Activated CD8-positive, alpha-beta memory T cell treated with anti-CD3 and anti-CD28 coated beads, Interleukin-2, amount 50 U/mL, for 24 hours (primary cell): ENCODE measurements at regions not wholly inside any gene's neighbourhood (a gene's known extent, or its start where the extent isn't known, plus 50 kb on each side); places are given as distances from the start of the nearest gene placed in this dataset.

Experiments used
- DNase-seq: peaks from one replicate; pipeline ENCODE4 v3.0.0-alpha.2; 2020; ENCODE audit errors: extremely low read depth

- no peak for DNase-seq
Observed at GRCh38 chr7:23973264-23973663, 263.2 kb downstream of the STK31 start.

GRCh38 chr7:23980081-23980480, 270.1 kb downstream of the STK31 start:
- DNase-seq: no peak

DNA sequence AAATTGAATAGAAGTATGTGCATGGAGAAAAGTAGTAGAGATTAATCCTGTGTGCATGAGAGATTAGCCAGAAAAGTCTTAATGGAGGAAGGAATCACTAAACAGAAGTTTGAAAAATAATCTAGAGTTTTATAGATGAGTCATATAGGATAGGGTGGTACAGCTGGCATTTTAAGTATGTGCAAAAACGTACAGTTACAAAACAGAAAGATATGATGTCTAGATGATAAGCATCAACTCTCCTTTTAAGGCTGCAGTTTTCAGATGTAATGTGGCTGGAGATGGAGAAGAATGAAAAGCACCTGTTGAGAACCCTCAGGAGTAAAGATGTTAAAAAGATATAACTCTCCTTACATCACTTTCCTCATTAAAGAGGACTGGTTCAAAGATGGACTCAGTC, 271.3 kb downstream of the STK31 start:
- no peak for DNase-seq

DNA sequence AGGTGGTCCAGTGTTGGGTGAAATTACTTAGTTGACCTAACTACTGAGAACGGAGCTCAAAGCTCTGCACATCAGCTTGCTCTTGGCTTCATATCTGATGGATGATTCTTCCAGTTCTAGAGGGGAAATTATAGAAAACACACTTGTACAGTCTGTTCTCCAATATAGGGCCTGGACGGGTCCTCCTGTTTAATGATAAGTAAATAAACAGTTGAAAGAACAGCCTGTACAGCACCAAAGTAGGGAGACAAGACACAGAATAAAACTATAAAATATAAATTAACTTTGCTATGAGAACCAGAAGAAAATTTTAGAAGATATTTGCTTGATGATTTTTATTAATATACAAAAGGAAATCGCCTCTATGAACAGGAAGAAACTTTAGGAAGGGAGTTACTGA, 271.7 kb downstream of the STK31 start:
- no peak for DNase-seq

DNA sequence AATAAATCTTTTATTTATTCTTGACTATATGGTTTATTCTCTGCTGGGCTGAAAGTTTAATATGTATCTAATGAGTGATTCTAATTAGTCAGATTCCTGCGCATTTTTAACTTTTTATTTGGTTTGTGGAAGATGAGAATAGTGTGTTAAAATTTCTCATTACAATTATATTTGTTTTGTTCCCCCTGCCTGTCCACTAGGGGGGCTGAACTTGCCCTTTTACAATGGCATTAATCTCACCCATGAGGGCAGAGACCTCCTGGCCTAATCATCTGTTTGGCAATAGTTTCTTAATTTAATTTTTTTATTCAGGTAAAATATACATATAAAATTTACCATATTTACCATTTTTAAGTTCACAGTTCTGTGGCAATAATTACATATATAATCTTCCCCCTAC, 278.5 kb upstream of the NPY start:
- no peak for DNase-seq

- DNase-seq: no peak
Observed at GRCh38 chr7:24010495-24010894, 273.5 kb upstream of the NPY start.

- no peak for DNase-seq
Observed at GRCh38 chr7:24017519-24017918, 266.5 kb upstream of the NPY start.

GRCh38 chr7:24018331-24018730, 265.7 kb upstream of the NPY start:
- no peak for DNase-seq

DNA sequence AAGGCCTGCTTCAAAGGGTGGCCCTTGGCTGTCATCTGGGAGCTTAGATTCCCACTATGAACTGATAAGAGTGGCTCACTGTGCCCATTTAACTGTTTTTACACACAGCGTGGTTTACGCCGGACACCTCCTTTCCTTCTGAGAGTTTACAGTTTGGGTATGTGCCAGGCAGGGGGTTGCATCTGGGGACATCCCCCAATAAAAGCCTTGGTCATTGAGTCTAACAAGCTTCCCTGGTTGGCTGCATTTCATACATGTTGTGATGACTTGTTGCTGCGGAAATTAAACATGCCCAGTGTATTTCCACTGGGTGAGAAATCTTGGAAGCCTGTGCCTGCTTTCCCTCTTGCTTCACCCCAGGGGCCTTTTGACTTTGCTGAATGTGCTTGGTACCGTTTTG, 264.1 kb upstream of the NPY start:
- no peak for DNase-seq

GRCh38 chr7:24024276-24025068, 259.5 kb upstream of the NPY start:
- no peak for DNase-seq

GRCh38 chr7:24025094-24025493, 258.9 kb upstream of the NPY start:
- no peak for DNase-seq

DNA sequence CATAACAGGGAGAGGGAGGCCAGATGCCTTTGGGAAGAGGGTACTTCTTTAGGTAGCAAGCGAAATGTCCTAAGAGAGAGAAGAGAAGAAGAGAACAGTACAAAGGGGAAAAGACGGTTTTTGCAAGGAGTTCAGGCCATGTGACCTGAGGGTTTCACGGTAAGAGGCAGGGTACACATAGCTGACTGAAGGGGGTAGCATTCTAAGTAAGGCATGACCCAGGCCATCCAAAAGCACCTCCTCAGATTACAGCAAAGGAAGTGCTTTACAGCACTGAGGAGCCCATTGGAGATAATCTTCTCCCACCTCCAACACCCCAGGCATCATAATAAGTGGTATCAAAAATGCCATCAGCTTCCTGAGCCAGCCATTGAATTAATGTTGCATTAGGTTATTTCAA, 258.2 kb upstream of the NPY start:
- no peak for DNase-seq

DNA sequence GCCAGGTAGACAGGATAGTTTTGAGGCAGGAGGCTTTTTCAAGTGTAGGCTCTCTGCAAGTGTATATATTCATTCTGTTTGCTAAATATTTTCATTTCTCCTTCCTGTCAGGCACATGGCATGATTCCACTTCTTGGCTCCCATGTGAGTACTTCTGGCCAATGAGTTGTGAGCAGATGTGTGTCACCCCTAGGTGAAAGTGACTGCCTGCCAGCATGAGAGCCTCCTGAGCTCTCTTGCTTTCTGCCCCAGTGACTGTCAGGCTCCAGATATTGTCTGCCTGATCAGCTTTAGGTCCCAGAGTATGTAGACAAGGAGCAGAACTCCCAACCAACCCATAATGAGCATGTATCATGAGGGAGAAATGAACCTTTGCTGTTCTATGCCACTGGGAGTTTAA, 257.6 kb upstream of the NPY start:
- no peak for DNase-seq

DNA sequence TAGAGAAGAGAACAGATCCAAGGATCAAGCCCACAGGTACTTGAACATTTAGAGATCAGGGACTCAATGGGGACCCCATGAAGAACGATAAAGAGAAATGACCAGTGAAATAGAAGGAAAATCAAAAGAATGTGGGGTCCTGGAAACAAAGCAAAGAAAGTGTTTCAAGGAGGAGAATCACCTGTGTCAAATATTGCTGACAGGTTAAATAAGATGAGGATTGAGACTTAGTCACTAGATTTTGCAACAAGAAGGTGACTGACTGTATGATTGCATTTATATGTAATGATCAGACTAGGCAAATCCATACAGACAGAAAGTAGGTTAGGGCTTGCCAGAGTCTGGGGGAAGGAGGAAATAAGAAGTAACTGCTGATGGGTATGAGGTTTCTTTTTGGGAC, 254.9 kb upstream of the NPY start:
- no peak for DNase-seq

DNA sequence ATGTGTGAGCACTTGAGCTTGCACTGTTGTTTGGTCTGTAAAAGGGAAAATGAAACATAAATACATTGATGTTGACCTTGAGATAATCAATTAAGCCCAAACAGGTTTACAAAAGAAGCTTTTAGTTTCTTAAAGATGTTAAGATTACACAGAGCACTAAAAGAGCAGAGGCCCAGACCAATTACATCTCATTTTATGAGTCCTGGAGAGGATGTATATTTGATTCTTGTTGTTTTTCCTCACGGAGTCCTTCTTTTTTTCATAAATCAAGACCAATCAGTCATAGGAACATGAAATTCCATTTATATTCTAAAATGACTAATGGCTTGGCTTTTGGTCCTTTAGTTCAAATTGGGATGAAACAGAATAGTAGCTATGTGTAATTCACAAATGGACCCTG, 249.7 kb upstream of the NPY start:
- no peak for DNase-seq

DNA sequence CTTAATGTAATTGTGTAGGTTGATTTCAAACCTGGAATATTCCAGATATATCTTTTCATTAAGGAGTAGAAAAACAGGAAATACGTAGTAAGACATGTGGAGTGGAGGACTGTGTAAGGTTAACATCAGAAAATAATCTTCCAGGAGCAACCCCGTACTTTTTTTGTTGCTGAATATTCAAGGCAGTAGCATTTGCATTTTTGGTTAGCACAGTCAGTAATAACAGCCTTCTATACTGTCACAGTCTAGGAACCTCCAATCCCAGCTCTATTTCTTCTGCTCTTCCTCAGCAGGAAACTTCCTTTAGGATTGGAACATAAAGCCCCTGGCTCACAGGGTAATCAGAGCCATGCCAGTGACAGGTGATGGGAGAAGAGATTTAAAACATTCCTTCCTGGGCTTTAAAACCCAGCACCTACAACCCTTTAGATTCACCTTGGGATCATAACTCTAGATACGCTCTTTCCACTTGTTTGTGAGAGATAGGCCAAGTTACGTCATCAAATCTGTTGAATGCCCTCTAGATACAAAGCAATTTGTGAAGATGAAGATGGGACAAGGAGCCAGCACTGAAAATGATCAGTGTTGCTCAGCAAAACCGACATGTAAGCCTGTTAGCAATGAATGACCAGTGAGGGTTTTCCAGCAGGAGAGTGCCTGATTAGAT, 248.5 kb upstream of the NPY start:
- no peak for DNase-seq

GRCh38 chr7:24036033-24036412, 248.0 kb upstream of the NPY start:
- DNase-seq: no peak

DNA sequence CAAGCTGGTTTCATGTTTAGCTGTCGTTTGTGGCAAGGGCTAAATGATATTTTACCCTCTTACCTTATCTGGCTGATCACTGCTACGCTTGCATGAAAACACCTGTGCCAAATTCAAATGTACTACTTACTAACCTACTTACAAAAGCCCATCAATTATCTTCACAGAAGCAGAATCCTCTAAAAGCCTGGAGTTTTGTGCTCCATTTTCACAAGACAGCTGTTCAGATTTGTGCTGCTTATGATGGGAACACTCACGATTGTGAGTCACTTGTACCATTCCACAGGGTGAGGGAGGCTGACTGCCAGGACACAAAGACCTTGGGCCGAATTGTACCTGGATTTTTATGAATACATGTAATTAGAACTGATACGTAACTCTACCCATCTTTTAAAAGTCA, 245.0 kb upstream of the NPY start:
- no peak for DNase-seq

- no peak for DNase-seq
Observed at GRCh38 chr7:24039991-24040624, 243.9 kb upstream of the NPY start.

DNA sequence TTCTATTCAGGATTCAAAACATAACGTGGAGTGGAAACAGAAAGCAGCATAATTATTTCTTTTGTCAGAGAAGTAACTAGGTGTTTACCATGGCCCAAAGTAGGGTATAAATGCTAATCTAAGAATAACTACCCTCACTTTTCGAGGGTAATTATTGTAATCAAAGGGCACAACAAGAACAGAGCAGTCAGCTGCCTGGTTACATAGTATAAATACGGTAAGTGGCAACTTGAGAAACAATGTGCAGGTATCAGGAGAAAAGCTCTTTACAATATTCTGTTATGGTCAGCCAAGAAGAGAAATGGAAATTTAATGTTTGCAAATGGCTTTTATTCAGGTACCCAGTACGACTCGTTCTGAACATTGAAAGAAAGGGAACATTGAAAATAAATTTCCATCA, 242.0 kb upstream of the NPY start:
- no peak for DNase-seq

- DNase-seq: no peak
Observed at GRCh38 chr7:24049296-24049695, 234.7 kb upstream of the NPY start.

DNA sequence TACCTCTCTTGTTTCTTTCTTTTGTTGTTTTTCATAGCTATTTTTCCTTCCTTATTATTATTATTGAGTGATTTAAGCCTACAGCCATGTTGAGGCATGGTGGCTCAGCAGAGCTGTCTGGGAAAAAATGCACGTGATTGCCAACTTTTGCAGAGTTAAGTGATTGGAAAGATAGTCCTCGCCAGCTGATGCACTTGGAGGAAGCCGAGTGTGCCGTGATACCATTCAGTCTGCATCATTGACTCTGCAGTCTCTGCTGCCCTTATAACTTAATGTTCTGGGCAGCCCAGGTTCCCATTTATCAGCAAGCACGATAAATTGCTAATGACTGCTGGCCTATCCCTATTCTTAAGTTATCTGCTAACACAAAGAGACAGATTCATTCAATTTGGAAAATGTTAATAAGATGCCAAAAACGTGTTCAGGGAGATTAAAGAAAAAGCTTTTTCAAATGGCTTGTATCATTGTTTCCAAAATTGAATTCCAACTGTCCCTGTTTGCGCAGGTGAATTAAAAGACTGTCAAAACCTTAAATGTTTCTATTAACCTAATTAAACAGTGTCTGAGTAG, 232.9 kb upstream of the NPY start:
- DNase-seq: no peak

DNA sequence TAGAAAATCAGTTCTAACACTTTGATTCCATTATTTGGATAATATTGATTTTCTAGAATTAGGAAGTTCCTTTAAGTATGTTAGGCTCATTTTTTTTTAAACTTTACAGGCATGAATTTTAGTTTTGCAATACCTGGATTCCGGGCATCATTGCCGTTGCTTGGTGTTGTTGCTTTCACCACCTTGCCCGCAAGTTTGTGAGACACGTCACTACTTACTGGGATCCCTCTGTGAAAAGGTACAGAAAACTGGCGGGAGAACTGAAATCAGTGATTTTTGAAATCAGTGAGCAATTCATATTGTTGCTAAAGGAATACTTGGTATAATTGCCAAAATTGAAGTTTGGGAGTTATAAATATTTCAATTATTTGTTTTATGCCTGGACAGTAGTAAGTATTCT, 232.3 kb upstream of the NPY start:
- no peak for DNase-seq
